Endothelial cell of umbilical vein (primary cell): ENCODE measurements at regions not wholly inside any gene's neighbourhood (a gene's known extent, or its start where the extent isn't known, plus 50 kb on each side); places are given as distances from the start of the nearest gene placed in this dataset.

Experiments used
- BruUV-seq: library from RNA; stranded (reverse); fragments of 400-500 nt; replicated peaks from 2 replicates; lab custom pipeline; 2021; lab: Mats Ljungman, UMichigan
- CTCF ChIA-PET: fragments of 300-600, 350-600 bp; sonication (Branson Sonifier 250); formaldehyde crosslinking; loops from one replicate; lab custom pipeline; 2021; ENCODE audit warnings: antibody characterized with exemption, inconsistent platforms; lab: Charles Lee
- POLR2A ChIA-PET: fragments of 300-600, 350-600 bp; sonication (Branson Sonifier 250); formaldehyde crosslinking; loops from one replicate; lab custom pipeline; 2021; ENCODE audit warnings: antibody characterized with exemption, inconsistent platforms; lab: Charles Lee
- DNase-seq: peaks from one replicate; pipeline ENCODE4 v3.0.0-alpha.2; 2011; ENCODE audit warnings: low read depth, low spot score
- FAIRE-seq: peaks from 2 replicates; lab custom pipeline; 2011; peaks lifted over from hg19 to GRCh38; lab: Jason Lieb, UNC
- H2AFZ ChIP-seq: 2 replicates; pipeline ENCODE4 v1.6.0; 2012; ENCODE audit warnings: low read depth, low read length, control low read depth, inconsistent platforms
- H3K27ac ChIP-seq: 2 replicates; pipeline ENCODE4 v1.5.1; 2011; ENCODE audit warnings: low read depth, mild to moderate bottlenecking, control low read depth, low read length, moderate library complexity; ENCODE audit not compliant: insufficient read depth
- H3K27me3 ChIP-seq, 2 experiments: 2 replicates each; pipeline versions ENCODE4 v1.6.0 to v1.6.1; 2011; ENCODE audit warnings: low read length in 2 of 2, mixed read lengths in 1 of 2; ENCODE audit not compliant: control insufficient read depth in 2 of 2, insufficient read depth in 2 of 2
- H3K36me3 ChIP-seq, 2 experiments: 2 replicates in 1 of 2; 3 replicates in 1 of 2; pipeline ENCODE4 v1.5.1; 2011; ENCODE audit warnings: low read length in 2 of 2, mild to moderate bottlenecking in 1 of 2, moderate library complexity in 1 of 2; ENCODE audit not compliant: control insufficient read depth in 2 of 2, insufficient read depth in 2 of 2; ENCODE audit errors: extremely low read depth in 1 of 2
- H3K4me1 ChIP-seq: 3 replicates; pipeline ENCODE4 v1.5.1; 2011; ENCODE audit warnings: mild to moderate bottlenecking, low read length; ENCODE audit not compliant: control insufficient read depth, insufficient read depth; ENCODE audit errors: extremely low read depth
- H3K4me2 ChIP-seq: 2 replicates; pipeline ENCODE4 v1.6.1; 2011; ENCODE audit warnings: low read length, control low read depth, mixed read lengths; ENCODE audit not compliant: insufficient read depth
- H3K4me3 ChIP-seq, 3 experiments: fragments of 200-600 bp in 1 of 3; sonication (generic), shearing (Covaris generic) in 1 of 3; replicated peaks in 1 of 3; 2 replicates each; pipeline ENCODE4 v1.5.1; 2011 to 2016; ENCODE audit warnings: control low read depth in 3 of 3, low read length in 3 of 3, mild to moderate bottlenecking in 2 of 3, inconsistent platforms in 1 of 3, low read depth in 1 of 3, moderate library complexity in 1 of 3; ENCODE audit not compliant: insufficient read depth in 1 of 3
- H3K79me2 ChIP-seq: 2 replicates; pipeline ENCODE4 v1.6.0; 2012; ENCODE audit warnings: low read length, inconsistent platforms; ENCODE audit not compliant: control insufficient read depth, insufficient read depth
- H3K9ac ChIP-seq: replicated peaks from 2 replicates; pipeline ENCODE3; 2011; ENCODE audit warnings: low read length, control low read depth; ENCODE audit not compliant: insufficient read depth; ENCODE audit errors: extremely low read depth
- H3K9me1 ChIP-seq: replicated peaks from 3 replicates; pipeline ENCODE4 v1.6.0; 2011; ENCODE audit warnings: mild to moderate bottlenecking, low read length; ENCODE audit not compliant: control insufficient read depth, insufficient read depth; ENCODE audit errors: extremely low read depth
- H3K9me3 ChIP-seq: replicated peaks from 2 replicates; pipeline ENCODE4 v1.5.1; 2012; ENCODE audit warnings: low read length, inconsistent platforms; ENCODE audit not compliant: control insufficient read depth, insufficient read depth
- H4K20me1 ChIP-seq: replicated peaks from 2 replicates; pipeline ENCODE3; 2011; ENCODE audit warnings: mild to moderate bottlenecking, low read length; ENCODE audit not compliant: control insufficient read depth, insufficient read depth; ENCODE audit errors: extremely low read depth
- EZH2 ChIP-seq: IDR thresholded peaks from 2 replicates; pipeline ENCODE4 v1.6.1; 2012; ENCODE audit warnings: borderline replicate concordance, low read depth, mild to moderate bottlenecking, moderate library complexity, low read length, inconsistent platforms; ENCODE audit not compliant: severe bottlenecking
- FOS ChIP-seq: IDR thresholded peaks from 2 replicates; pipeline ENCODE4 v1.6.1; 2011; ENCODE audit warnings: mild to moderate bottlenecking, low read length, moderate library complexity, borderline replicate concordance; ENCODE audit not compliant: insufficient read depth
- GATA2 ChIP-seq: IDR thresholded peaks from 2 replicates; pipeline ENCODE4 v1.7.0; 2011; ENCODE audit warnings: low read depth, mild to moderate bottlenecking, moderate library complexity, mixed read lengths, low read length; ENCODE audit not compliant: insufficient read length, insufficient read depth
- JUN ChIP-seq: IDR thresholded peaks from 2 replicates; pipeline ENCODE4 v1.6.1; 2011; ENCODE audit warnings: borderline replicate concordance, low read depth; ENCODE audit not compliant: insufficient read length, insufficient read depth
- MYC ChIP-seq: IDR thresholded peaks from one replicate; pipeline ENCODE4 v1.6.1; 2011; ENCODE audit warnings: mild to moderate bottlenecking, low read depth, low read length
- POLR2A ChIP-seq: IDR thresholded peaks from 2 replicates; pipeline ENCODE4 v1.6.1; 2012; ENCODE audit warnings: low read depth, mild to moderate bottlenecking, control low read depth, low read length
- dilution Hi-C: fragments of 300-500 bp; cut with MboI; formaldehyde crosslinking; loops from one replicate; pipeline ENCODE4 v1.15.0; 2019; ENCODE audit warnings: low sequenced_read_pairs; ENCODE audit not compliant: extremely low pct_ligation_motif_present
- intact Hi-C: fragments of 100-400 bp; cut with micrococcal nuclease; formaldehyde crosslinking; loops from one replicate; pipeline ENCODE4 v1.10.0; 2022
- TF ChIP-seq, protein P1 (sequence below), 2 donors: IDR thresholded peaks; 1 replicate in 1 of 2; 2 replicates in 1 of 2; pipeline ENCODE4 v1.5.1; 2011; ENCODE audit warnings: low read length in 2 of 2, mild to moderate bottlenecking in 2 of 2, moderate library complexity in 2 of 2, control low read depth in 1 of 2, inconsistent platforms in 1 of 2, low read depth in 1 of 2; ENCODE audit not compliant: insufficient read depth in 1 of 2; ENCODE audit errors: extremely low read depth in 1 of 2
- TF ChIP-seq, protein P2 (sequence below): IDR thresholded peaks from 2 replicates; pipeline ENCODE4 v1.6.1; 2011; ENCODE audit not compliant: insufficient read depth, insufficient read length

DNA sequence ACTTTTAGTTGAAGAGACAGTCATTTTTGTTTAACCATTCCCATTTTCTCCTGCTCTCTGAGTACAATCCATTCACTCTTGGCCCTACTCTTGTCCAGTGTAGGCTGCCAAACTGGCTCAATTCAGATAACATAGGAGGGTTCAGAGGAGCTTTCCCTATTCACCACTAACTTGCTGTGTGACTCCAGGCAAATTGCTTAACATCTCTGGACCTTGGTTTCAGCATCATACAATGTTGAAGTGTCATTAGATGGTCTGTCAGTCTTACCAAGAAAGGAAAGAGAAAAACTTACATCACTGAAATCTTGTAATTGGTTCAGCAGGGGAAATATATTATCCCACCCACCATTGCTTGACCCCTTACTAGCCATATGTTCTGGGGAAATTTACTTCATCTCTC, 171.4 kb upstream of the MCHR2 start:
- H4K20me1 ChIP-seq = no peaks in the 10 kb centered on the region
- ChIA-PET POLR2A (no interaction called here), CTCF (interaction anchor here (0.6 kb wide), 1 partner anchor 296 kb away, joined by 3 read pairs; no protein-coding TSS in a partner anchor)
- H3K9me1 ChIP-seq = no peaks in the 10 kb centered on the region
- H3K27me3 ChIP-seq = peaks cover 0 to 8% of the 10 kb centered on the region in 2 experiments
- H2AFZ ChIP-seq = no peak overlapping the region
- no peaks in the 10 kb centered on the region for H3K4me1 ChIP-seq
- no peaks in the 10 kb centered on the region for H3K79me2 ChIP-seq
- dilution Hi-C loops (no loop called here), intact Hi-C loops (no loop called here)
- no peak overlapping the region for H3K9ac ChIP-seq
- FAIRE-seq = no peak
- H3K4me2 ChIP-seq = no peak overlapping the region
- no peaks in the 10 kb centered on the region for H3K36me3 ChIP-seq
- H3K9me3 ChIP-seq = no peaks in the 10 kb centered on the region
- no peak overlapping the region for H3K4me3 ChIP-seq
- TF ChIP-seq, protein P1, sequence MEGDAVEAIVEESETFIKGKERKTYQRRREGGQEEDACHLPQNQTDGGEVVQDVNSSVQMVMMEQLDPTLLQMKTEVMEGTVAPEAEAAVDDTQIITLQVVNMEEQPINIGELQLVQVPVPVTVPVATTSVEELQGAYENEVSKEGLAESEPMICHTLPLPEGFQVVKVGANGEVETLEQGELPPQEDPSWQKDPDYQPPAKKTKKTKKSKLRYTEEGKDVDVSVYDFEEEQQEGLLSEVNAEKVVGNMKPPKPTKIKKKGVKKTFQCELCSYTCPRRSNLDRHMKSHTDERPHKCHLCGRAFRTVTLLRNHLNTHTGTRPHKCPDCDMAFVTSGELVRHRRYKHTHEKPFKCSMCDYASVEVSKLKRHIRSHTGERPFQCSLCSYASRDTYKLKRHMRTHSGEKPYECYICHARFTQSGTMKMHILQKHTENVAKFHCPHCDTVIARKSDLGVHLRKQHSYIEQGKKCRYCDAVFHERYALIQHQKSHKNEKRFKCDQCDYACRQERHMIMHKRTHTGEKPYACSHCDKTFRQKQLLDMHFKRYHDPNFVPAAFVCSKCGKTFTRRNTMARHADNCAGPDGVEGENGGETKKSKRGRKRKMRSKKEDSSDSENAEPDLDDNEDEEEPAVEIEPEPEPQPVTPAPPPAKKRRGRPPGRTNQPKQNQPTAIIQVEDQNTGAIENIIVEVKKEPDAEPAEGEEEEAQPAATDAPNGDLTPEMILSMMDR (IDR thresholded peaks at IDR 0.05; ENCODE audit: extremely low read depth in 1 of 2, insufficient read depth in 1 of 2, low read depth in 1 of 2, low read length in 2 of 2) = no peak
- TF ChIP-seq JUN (no peak), FOS (no peak), POLR2A (no peak), EZH2 (no peak), MYC (no peak), GATA2 (no peak)
- TF ChIP-seq, protein P2, sequence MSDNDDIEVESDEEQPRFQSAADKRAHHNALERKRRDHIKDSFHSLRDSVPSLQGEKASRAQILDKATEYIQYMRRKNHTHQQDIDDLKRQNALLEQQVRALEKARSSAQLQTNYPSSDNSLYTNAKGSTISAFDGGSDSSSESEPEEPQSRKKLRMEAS = no peak
- BruUV-seq = no TSS peak
- DNase-seq = no peak
- no peak overlapping the region for H3K27ac ChIP-seq
